Adipocyte (in vitro differentiated cells): ENCODE measurements at regions not wholly inside any gene's neighbourhood (a gene's known extent, or its start where the extent isn't known, plus 50 kb on each side); places are given as distances from the start of the nearest gene placed in this dataset.
A peak's percentile ranks its signal among the peaks of the same experiment; 100 is the strongest.

ENCODE experiments used
- DNase-seq: peaks from one replicate; pipeline ENCODE4 v3.0.0-alpha.2; 2015; ENCODE audit warnings: low read depth
- H3K27me3 ChIP-seq: replicated peaks from 2 replicates; pipeline ENCODE4 v1.7.0; 2013; ENCODE audit warnings: mild to moderate bottlenecking, low read length, moderate library complexity; ENCODE audit not compliant: control insufficient read depth, insufficient read depth
- H3K36me3 ChIP-seq: 2 replicates; pipeline ENCODE4 v1.7.0; 2013; ENCODE audit warnings: low read length, mild to moderate bottlenecking, moderate library complexity; ENCODE audit not compliant: control insufficient read depth, insufficient read depth, severe bottlenecking
- H3K4me1 ChIP-seq: 2 replicates; pipeline ENCODE4 v1.7.0; 2013; ENCODE audit warnings: mild to moderate bottlenecking, low read length, moderate library complexity; ENCODE audit not compliant: control insufficient read depth, insufficient read depth
- H3K4me3 ChIP-seq: 2 replicates; pipeline ENCODE4 v1.7.0; 2013; ENCODE audit warnings: mild to moderate bottlenecking, low read length, moderate library complexity
- H3K9ac ChIP-seq: 2 replicates; pipeline ENCODE4 v1.7.0; 2013; ENCODE audit warnings: mild to moderate bottlenecking, low read length, moderate library complexity
- H3K9me3 ChIP-seq: 2 replicates; pipeline ENCODE4 v1.7.0; 2013; ENCODE audit warnings: mild to moderate bottlenecking, low read length, moderate library complexity; ENCODE audit not compliant: control insufficient read depth

- Histone ChIP-seq H3K36me3 (no peaks in the 10 kb centered on the region), H3K9ac (no peak overlapping the region), H3K9me3 (no peaks in the 10 kb centered on the region), H3K4me3 (no peak overlapping the region), H3K27me3 (no peaks in the 10 kb centered on the region), H3K4me1 (no peaks in the 10 kb centered on the region)
- no peak for DNase-seq
These were observed 521.5 kb upstream of the WWC1 start for GRCh38 chr5:167769846-167770413.

DNA sequence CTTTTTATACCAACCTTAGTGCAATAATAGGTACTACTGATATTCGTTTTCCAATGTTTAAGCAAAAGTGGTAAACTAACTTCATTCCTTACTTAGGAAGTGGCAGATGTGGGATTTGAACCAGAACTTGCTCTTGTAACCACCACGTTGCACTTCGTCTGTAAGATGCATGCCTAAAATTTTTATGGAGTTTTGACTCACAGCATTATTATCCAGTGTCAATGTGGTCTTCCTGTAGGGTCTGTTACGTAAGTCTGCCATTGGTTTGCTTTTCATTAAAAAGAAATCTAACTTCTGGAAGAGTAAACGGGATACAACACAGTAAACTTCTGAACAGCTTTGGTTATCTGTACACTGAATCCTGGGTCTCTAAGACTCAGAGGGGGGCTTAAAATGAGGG lies 521.0 kb upstream of the WWC1 start:
- Histone ChIP-seq H3K27me3 (no peaks in the 10 kb centered on the region), H3K4me1 (no peaks in the 10 kb centered on the region), H3K36me3 (no peaks in the 10 kb centered on the region), H3K4me3 (no peak overlapping the region), H3K9me3 (no peaks in the 10 kb centered on the region), H3K9ac (no peak overlapping the region)
- peak; percentile 68 for DNase-seq

- H3K9ac ChIP-seq: no peak overlapping the region
- H3K9me3 ChIP-seq: no peaks in the 10 kb centered on the region
- no peaks in the 10 kb centered on the region for H3K36me3 ChIP-seq
- no peaks in the 10 kb centered on the region for H3K4me1 ChIP-seq
- no peak for DNase-seq
- H3K4me3 ChIP-seq: no peak overlapping the region
- no peaks in the 10 kb centered on the region for H3K27me3 ChIP-seq
These were observed 519.9 kb upstream of the WWC1 start for GRCh38 chr5:167771571-167771970.

DNA sequence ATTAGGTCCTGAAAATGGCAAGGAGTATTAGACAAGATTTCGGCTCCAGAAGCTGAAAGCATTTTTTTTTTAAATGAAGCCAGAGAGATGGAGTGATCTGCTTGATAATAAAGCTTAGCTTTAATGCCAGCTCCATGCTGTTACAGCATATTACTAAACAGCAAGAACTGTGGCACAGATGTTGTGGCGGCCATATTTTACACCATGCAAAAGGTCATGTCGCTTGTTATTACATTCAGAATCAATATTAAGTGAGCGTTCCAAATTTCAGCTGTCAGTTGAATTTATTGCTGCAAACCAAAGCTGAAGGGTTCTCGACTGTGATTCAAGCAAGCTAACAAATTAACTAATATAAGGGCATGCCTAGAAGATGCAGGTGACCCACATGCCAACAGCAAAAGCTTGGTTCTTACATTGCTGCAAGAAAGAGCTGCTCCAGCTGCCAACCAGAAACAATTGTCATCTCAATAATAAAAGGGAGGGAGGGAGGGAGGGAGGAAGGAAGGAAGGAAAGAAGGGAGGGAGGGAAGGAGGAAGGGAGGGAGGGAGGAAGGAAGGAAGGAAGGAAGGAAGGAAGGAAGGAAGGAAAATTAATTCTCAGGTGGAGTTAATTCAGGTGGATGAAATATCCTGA lies 517.7 kb upstream of the WWC1 start:
- no peak for DNase-seq
- no peaks in the 10 kb centered on the region for H3K9me3 ChIP-seq
- H3K4me1 ChIP-seq: peaks cover 5% of the 10 kb centered on the region
- H3K4me3 ChIP-seq: no peak overlapping the region
- no peak overlapping the region for H3K9ac ChIP-seq
- no peaks in the 10 kb centered on the region for H3K27me3 ChIP-seq
- H3K36me3 ChIP-seq: no peaks in the 10 kb centered on the region

GRCh38 chr5:167777746-167778145 lies 513.7 kb upstream of the WWC1 start:
- no peaks in the 10 kb centered on the region for H3K27me3 ChIP-seq
- H3K9me3 ChIP-seq: no peaks in the 10 kb centered on the region
- no peaks in the 10 kb centered on the region for H3K36me3 ChIP-seq
- H3K4me3 ChIP-seq: no peak overlapping the region
- no peak for DNase-seq
- H3K9ac ChIP-seq: no peak overlapping the region
- peaks cover 5% of the 10 kb centered on the region for H3K4me1 ChIP-seq

DNA sequence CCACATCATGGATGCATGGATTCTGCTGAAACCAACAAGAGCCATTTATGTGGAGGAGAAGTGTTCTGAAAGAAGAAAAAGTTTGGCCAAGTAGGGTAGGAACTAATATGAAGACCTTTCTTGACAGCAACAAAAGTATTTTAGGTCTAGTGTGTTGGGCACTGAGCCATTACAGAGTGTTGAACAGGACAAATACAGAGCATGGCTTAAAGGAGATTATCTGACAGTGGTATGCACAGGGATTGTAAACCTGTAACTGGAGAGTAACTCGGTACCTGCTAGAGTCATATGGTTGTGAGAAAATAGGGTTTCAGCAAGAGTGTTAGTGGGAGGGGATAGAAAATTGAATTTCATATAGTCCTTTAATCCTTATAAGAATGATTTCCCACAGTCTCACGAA lies 513.2 kb upstream of the WWC1 start:
- no peak for DNase-seq
- Histone ChIP-seq H3K9ac (no peak overlapping the region), H3K36me3 (no peaks in the 10 kb centered on the region), H3K9me3 (no peaks in the 10 kb centered on the region), H3K27me3 (no peaks in the 10 kb centered on the region), H3K4me3 (no peak overlapping the region), H3K4me1 (peaks cover 5% of the 10 kb centered on the region)

GRCh38 chr5:167779644-167780043 lies 511.8 kb upstream of the WWC1 start:
- no peak overlapping the region for H3K9ac ChIP-seq
- no peaks in the 10 kb centered on the region for H3K9me3 ChIP-seq
- H3K27me3 ChIP-seq: no peaks in the 10 kb centered on the region
- DNase-seq: no peak
- H3K36me3 ChIP-seq: no peaks in the 10 kb centered on the region
- no peak overlapping the region for H3K4me3 ChIP-seq
- H3K4me1 ChIP-seq: peaks cover 5% of the 10 kb centered on the region

DNA sequence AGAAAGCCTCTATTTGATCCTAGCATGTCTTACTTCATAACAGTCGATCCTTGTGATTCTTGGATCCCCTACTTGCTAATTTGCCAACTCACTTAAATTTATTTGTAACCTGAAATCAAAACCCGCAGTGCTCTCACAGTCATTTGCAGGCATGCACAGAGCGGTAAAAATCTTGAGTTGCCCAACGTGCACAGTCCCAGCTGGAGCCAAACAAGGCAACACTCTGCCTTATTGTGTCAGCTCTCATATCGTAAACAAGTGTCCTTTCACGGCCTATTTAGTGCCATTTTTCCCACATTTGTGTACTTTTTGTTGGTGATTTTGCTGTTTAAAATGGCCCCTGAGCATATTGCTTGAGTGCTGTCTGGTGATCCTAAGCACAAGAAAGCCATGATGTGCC lies 511.3 kb upstream of the WWC1 start:
- Histone ChIP-seq H3K36me3 (no peaks in the 10 kb centered on the region), H3K9me3 (no peaks in the 10 kb centered on the region), H3K9ac (no peak overlapping the region), H3K4me1 (peaks cover 5% of the 10 kb centered on the region), H3K27me3 (no peaks in the 10 kb centered on the region), H3K4me3 (no peak overlapping the region)
- DNase-seq: no peak

DNA sequence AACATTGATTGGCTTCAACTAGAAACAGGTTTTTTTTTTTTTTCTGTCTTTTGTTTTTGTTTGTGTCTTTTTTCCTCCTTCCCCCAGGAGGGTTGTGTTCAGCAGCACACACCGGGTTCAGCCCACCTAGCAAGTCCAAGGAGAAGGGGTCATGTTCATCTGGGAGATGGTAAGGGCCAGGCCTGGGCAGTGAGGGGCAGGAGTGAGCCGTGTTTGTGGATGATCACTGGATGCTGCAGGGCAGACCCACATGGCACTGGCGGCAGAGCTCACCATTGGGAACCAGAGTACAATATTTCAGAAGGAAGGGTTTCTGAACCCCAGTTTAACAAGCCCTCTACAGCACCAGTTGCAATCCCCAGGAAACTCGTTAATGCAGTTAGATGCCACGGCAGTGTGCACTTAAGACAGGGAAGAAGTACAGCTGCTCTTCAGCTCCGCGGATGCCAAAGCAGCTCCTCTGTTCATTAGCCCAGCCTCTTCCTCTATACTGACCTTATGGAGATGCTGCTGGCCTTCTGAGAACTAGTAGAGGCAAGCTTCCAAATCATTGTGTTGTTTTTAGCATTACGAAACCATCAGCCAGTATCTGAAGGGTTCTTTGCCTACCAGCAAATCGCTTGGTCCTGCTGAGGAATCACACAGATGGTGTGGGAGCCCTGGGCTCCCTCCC lies 508.2 kb upstream of the WWC1 start:
- DNase-seq: no peak
- Histone ChIP-seq H3K36me3 (no peaks in the 10 kb centered on the region), H3K9ac (no peak overlapping the region), H3K27me3 (no peaks in the 10 kb centered on the region), H3K4me1 (peaks cover 5% of the 10 kb centered on the region), H3K9me3 (no peaks in the 10 kb centered on the region), H3K4me3 (no peak overlapping the region)

DNA sequence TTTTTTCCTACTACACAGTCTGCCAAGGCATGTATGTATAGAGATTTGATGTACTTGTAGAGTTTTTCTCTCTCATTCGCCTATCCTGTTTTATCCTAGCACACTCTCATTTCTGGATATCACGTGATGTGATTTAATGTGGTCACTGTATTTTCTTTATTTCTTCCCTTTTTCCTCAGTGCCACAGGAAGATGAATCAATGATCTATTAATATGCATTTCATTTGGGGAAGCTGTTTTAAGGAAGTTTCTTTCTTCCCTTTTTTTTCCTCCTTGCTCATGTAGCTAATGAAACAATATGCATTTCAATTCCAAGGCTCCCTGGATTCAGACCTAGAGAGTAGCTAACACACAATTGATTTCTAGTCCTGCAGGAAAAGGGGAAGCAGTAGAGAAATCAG lies 506.3 kb upstream of the WWC1 start:
- DNase-seq: no peak
- H3K36me3 ChIP-seq: no peaks in the 10 kb centered on the region
- H3K9me3 ChIP-seq: no peaks in the 10 kb centered on the region
- no peaks in the 10 kb centered on the region for H3K27me3 ChIP-seq
- H3K4me3 ChIP-seq: no peak overlapping the region
- H3K4me1 ChIP-seq: peaks cover 5% of the 10 kb centered on the region
- H3K9ac ChIP-seq: no peak overlapping the region

DNA sequence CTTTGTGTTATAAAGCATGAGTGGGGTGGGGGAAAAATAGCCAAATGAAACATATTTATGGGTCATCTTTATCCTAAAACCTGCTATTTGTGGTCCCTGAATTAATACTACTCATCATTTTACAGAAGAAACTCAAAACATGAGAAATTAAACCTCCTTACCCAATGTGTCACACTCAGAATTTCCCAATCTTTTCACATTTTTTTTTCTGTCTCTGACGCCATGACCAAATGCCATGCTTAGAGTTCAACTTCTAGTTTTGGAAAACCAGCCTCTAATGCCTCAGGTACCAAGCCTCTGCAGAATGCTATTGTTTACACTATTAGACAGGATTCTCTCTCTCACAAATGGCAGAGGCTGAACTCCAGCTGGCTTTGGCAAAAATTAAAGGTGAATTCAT lies 505.5 kb upstream of the WWC1 start:
- H3K9me3 ChIP-seq: no peaks in the 10 kb centered on the region
- H3K9ac ChIP-seq: no peak overlapping the region
- H3K27me3 ChIP-seq: no peaks in the 10 kb centered on the region
- DNase-seq: no peak
- H3K4me1 ChIP-seq: peaks cover 11% of the 10 kb centered on the region
- H3K36me3 ChIP-seq: no peaks in the 10 kb centered on the region
- H3K4me3 ChIP-seq: no peak overlapping the region
